HG02571 (cell line): ENCODE measurements at regions not wholly inside any gene's neighbourhood (a gene's known extent, or its start where the extent isn't known, plus 50 kb on each side); places are given as distances from the start of the nearest gene placed in this dataset.

Experiments
- ATAC-seq: cut with Tn5 transposase; IDR thresholded peaks from one replicate; pipeline ENCODE4 v1.9.1; 2021; ENCODE audit warnings: mild to moderate bottlenecking, moderate library complexity; ENCODE audit not compliant: unreplicated experiment

DNA sequence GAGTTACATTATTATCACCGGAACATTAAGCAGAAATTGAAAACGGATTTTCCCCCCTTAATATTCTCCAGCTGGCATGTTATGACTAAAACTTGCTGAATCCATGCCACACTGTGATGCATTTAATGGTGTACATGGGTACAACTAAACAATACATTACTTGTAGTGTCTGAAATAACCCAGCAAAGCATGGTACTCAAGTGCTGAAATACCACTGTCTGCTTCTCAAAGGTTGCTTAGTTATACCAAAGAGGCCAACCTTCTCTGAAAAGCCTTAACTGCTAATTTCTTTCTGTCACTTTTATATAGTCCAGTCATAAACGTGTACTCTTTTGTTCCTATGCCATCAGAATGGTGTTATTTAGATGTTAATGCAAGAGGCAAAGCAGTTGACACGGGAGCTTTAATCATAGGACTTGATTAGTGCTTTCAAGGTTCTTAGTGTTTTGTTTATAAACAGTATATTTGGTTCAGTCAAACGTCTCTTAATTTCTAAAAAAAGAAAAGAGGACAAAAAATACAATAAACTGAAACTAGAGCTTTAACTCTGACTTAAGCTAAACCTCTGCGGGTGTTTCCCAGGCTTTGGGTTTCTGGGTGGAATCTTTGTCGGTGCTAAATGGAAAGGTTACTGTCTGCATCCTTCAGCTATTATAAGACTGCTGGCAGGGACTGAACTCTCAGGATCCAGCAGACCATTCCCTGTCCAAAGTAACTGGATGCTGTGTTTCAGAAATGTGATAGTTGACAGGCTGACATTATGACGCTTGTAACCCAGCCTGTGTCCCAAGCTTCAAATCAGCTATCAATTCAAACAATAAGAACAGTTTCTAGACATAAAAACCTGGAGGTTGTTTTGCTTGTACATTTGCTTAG, 202.6 kb downstream of the PPP1R3A start:
- no peak for ATAC-seq

DNA sequence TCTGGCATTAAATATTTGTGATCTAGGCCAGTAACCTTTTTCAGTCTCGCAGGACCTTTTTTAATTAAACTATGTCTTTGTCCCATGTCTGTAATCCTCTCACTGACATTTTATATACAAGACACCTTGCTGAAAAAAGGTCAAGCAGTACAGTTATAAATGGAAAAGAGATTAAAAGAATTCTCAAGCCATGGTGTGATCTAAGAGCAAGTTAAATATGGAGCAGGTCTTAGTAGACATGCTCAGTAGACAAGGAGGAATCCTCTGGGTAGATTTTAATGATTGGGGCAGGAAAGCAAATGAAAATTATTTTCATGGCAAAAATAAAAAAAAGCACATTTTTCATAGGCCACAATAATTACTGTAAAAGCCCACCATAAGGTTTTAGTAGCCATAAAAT, 203.5 kb downstream of the PPP1R3A start:
- no peak for ATAC-seq

DNA sequence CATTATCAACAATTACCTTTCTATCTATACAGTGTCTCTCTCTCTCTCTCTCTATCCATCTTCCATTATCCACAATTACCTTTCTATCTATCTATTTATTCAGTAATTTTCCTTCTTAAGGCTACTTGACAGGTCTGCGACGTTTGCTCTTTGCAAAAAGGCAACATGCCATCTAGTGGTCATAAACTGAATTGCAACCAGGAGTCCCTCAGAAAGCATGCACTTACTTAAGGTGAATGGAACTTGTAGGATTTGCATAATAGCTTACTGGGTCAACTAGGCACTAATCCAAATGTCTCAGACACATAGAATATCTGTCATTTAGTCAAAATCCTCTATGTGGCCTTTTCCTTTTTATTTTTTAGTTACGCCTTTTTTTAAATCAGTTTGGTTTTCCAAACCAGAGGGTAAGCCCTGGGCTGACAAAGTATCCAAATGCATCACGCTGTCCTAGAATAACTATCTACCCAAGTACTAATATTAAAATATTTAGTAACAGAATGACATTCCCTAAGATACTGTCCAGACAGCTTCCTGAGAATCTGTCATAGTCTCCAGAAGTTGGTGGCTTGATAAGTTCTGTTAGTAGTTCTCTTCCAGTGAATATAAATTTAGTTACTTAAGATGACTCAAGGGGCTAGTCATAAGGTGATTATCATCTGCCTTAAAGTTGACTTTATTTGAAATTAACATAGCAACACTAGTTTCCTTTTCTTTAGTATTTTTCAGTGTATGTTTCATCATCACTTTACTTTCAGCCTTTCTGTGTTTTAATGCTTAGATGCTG, 208.3 kb downstream of the PPP1R3A start:
- ATAC-seq: peak; percentile 98

DNA sequence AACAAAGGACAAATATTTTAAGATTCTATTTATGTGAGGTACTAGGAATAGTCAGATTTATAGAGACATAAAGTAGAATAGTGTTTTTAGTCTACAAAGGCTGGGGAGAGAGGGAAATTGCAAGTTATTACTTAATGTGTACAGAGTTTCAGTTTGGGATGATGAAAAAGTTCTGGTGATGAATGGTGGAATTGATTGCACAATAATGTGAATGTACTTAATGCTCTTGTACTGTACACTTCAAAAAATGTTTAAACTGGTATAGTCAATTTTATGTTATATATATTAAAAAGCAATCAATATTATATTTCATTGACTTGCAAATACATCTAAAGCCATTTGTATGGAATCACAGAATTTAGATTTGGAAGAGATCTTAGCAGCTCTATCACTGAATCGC, 213.4 kb downstream of the PPP1R3A start:
- no peak for ATAC-seq

DNA sequence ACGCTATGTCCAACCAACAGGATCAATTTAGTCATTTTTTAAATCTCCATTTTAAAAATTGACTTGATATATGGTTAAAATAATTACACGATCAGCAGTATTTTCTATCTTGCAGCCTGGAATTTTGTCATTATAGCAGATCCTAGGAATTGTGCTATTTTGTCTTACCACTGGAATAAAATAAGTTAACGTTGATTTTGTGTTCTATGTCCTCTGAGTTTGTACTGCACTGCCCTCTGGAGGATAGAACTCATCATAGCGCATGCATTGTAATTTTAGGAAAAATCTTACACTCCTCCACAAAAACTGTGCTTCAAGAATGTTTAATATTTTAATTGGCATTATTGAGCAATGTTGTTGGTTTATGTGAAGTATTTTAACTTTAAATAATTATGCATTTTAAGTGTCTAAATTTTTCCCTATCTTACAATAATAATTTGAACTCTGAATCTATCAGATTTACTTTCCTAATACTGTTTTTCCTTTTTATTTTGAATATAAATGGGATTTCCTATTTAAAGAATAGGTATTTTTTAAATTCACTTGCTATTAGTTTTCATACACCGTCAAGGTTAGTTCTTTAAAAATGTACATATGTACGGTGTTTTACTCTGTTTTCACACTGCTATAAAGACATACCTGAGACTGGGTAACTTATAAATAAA, 220.1 kb downstream of the PPP1R3A start:
- no peak for ATAC-seq

DNA sequence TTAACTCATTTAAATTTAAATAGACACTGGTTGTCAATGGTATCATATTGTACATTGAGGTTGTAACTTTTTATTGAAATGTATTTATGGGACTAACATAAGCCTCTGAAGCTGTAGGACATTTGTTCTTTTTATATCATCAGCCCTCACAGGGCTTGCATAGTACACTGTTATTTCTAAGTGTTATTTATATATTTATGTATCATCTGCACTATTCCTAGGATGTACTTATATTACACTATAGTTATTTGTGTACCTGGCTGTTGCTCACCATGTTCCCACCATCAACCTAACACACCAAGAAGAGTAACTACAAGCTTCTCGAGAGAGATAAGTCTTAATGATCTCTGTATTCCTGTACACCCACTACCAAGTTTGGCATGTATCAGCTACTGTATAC, 224.7 kb downstream of the PPP1R3A start:
- ATAC-seq: no peak

DNA sequence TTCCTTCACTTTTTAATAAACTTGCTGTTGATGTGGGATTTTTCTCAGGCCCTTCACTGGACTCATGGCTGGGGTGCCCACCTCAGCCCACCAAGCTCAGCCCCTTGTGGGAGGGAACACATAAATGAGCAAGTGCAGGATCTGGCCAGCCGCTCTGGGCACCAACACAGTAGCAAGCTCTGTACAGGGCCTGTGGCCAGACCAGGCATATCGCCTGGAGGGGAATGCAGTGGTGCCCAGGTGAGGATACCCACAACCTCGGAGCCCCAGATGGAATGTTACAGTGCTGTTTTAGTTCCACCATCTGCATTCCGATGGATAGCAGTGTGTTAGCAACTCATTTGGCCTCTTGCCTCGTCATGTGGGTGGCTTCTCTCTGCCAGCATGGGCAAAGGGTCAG, 234.6 kb downstream of the PPP1R3A start:
- no peak for ATAC-seq

DNA sequence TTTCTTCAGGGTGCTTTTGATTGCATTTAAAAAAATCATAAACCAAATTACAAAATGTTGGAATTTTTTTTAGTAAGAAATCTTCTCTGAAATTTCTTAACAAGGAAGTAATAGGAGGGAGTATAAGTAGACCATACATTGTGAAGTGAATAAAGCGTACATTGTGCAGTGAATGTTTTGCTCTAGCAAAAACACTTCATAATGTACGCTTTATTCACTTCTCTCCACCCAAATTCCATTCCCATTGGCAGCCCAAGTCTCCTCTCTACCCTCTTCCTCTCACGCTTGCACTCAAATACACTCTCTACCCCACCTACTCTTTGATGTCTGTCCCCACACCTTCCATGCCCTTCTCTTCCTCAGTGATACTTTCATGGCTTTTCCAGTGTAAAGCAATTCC, 241.0 kb downstream of the PPP1R3A start:
- ATAC-seq: no peak

DNA sequence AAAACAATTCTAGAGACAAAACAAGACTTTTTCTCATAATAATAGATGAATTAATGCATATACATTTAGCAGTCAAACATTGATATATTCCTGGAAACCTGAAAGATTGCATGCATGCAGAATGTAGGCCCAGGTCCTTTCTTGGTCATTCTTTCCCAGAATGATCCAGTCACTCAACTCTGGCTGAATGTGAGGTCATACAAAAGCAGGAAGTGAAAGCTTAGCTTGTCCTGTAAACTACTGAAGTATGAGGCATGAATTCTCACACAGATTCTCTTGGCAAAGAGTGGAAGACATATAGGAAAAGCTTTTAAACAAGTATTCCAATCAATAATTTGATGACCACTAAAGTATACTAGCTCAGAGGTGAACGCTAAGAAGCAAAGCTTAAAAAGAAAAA, 253.9 kb downstream of the PPP1R3A start:
- no peak for ATAC-seq

DNA sequence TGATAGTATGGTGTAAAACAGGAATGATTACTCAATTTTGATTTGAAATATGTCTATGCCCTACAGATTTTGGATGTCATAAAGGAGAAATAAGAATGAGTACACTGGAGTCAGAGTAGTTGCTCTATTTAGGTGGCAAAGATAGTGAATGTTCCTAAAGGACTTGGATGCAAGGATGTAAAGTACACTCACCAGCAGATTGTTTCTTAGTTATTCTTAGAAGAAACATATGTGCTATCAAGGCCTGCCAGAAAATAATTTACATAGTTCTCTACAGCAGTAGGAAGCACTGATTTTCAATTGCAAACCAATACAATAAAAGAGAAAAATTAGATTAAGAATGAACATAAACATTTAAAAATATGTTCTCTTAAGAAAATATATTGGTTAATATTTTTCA, 259.4 kb downstream of the PPP1R3A start:
- ATAC-seq: no peak

DNA sequence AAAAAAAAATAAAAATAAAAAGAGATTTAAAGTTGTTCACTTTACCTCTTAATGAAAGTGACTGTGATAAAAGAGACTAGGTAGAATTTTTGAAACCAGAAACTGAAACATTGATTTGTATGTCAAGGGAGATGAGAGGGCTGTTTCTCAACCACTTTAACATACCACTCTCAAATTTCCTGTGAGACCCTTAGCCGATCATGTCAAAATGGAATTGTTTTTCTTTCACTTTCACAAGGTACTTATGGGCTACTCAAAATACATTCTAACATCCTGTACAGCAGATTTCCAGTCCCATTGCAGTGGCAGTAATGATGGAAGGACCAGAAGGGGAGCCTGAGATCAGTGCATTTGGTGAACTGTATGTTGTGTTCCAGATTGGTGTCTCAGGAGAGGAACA, 261.2 kb downstream of the PPP1R3A start:
- peak; percentile 84 for ATAC-seq

DNA sequence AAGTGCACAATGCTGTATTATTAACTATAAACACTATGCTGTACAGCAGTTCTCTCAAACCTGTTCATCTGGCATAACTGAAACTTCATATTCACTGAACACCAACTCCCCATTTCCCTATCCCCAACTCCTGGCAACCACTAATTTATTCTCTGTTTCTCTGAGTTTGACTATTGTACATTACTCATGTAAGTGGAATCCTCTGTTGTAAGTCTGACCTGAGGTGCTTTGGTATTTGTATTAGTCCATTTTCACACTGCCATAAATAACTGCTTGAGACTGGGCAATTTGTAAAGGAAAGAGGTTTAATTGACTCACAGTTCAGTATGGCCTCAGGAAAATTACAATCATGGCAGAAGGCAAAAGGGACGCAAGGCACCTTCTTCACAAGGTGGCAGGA, 266.3 kb downstream of the PPP1R3A start:
- ATAC-seq: no peak

DNA sequence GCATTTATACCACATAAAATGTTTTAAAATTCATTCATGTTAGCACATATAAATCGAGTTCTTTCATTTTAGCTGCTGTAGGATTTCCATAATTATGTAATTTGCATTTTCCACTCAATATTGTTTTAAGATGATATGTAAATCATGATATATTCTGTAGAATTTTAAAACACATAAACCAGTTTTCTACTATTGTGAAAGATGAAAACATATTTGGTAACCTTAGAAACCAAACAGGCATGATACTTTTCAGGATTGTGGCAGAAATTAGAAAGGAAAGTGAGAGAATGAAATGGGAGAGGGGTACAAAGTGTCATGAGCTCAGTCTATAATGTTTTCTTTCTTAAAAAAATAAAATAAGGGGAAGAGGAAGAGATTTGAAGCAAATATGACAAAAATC, 269.3 kb downstream of the PPP1R3A start:
- ATAC-seq: no peak

DNA sequence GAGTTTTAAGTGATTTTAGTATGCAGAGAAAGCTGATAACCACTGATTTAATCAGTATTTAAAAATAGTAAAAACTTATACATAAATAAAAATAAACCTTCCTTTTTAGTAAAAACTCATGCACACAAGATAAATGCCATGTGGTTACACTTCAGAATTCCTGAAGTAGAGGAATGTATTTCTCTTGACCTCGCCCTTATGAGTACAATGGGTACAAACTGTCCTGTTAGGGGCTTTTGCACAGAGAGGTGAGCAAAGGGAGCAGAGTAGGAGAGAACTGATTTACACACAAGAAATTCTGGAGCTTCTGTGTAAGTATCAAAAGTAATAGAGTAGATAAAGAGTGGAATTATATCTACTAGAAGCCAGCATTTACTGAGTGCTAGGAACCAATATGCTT, 279.6 kb downstream of the PPP1R3A start:
- ATAC-seq: no peak

DNA sequence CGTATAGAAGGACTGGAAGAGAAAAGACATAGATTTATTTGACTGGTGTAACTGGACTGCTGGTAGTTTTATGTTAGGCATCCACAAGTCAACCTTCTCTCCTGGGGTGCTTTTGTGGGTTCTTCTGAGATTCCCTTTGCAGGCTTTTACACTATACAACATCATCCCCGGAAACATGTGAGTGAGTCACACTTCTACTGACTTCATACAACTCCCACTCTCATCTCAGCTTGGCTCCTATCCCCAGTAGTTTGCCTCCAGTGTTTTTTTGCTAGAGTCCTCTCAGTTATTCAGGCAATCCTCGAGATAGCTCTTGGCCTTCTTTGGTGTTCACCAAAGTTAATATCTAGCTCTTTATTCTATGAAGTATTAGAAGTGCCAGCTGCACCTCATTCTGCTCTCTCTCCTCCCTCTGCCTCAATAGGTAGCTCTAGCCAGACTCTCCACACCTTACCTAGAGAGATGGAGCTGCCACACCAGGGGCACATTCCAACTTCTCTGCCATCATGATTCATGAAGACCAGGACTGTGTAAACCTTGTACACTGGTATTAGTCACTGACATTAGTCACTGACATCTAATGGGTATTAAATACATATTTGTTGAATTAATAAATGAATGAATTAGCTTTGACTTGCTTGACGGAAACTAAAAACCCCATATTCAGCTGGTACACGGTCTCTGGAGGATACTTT, 281.9 kb downstream of the PPP1R3A start:
- ATAC-seq: no peak

DNA sequence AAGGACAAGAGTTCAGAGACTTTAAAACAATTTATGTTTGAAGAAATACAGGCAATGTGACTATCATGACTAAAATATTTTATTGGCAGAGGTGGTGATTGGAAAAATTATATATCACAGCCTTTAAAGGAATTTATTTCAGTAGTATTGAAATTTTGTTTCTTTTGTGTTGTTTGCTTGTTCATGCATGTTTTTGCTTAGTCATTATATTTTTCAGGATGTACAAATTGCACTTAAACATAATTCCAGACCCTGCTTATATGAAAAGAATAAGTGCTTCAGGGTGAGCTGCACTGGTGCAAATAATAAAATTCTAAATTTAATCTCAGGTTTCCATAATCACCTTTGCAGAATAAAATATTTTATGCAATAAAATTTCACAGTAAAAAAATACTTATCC, 283.3 kb downstream of the PPP1R3A start:
- ATAC-seq: no peak

DNA sequence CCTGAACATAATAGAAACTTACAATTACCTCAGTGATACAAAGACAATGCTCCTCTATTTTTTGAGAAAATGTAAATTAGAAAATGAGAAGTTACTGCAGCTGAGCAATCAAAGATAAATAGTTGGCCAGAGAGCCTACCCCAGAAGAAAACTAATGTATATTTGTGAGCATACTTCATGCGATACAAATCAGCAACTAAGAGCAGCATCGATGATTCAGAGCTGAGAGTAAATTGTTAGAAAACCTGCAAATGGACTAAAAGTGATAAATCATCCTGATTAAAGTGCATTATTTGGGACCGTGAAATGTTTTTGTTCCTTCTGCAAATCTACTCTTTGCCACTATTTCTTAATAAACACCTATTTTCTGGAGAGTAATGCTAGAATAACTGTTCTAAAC, 285.7 kb downstream of the PPP1R3A start:
- ATAC-seq: no peak

DNA sequence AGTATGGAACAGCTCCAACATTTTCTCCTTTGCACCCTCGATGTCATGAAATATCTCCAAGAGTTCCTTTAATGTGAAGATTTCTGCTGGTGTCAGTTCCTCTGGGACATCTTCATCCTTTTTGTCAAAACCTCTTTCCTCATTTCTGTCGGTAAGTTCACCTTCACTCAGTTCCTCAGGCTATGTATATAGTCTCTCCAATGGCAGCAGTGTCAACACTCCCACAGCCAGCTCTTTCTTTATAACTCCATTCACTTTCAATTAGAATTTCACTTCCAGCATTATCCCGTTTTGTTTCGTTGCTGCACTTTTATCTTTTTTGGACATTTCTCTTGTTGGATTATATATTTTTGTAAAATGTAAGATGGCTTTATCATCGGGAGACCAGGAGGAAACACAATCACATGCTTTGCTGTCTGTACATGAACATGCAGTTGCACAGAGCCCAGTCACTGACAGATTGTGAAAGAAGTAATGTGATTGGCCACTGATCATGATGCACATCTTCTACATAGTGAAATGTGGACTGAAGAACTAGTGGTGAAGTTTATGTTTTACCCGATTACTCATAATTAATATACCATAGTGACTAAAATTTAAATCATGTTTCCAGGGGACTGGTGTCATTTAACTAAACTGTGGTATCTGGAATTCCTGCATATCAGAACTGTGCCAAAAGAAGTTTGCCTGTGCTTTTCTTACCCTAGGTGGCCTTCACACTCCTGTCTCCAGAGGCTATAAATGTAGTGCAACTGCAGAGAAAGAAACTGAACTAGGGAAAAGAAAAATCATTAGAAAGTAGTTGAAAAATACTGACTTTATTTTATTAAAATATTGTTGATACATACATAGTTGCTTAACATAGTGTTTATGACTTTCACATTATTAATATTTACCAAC, 289.6 kb downstream of the PPP1R3A start:
- no peak for ATAC-seq

DNA sequence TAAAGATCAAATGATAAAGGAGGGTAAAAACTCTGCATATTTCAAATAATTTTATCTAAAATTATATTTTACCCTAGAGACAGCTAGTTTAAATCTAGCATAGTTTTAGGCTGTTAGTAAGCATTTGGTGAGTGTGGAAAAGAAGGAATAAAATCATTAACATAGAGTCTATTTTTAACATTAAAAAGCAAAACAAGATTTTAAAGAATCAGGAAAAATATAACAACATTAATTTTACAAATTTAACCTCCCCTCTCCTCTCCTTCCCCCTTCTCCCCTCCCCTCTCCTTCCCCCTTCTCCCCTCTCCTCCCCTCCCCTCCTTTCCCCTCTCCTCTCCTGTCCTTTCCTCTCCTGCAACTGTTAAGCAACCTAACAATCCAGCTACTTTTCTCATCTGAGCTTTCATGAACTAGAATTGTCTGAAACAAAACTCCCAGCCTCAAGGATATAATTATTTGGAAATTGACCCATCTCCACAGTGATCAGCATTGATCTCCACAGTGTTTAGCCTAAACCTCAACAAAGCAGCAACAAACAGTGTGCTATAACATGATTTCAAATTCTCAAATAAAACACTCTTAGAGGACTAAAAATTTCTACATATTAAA, 293.2 kb downstream of the PPP1R3A start:
- no peak for ATAC-seq

DNA sequence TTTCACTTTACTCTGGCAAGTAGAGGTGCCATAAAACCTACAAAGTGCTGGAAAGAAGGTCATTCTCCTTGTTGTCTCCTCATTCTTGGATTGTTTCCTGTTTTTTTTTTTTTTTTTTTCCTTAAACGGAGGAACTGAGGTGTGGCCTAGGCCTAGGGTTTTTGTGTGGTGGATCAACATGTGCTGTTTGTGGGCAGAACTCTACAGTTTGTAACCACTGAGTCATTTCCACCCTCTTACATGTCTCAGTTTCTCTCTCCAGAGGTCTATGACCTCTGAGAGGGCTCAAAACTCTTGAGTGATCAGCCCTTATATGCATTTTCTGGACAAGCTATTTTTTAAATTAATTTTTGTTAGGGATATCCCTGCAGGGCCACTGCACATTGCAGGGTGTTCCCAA, 296.0 kb downstream of the PPP1R3A start:
- ATAC-seq: no peak
